GM23338 (cell line): ENCODE measurements at regions not wholly inside any gene's neighbourhood (a gene's known extent, or its start where the extent isn't known, plus 50 kb on each side); places are given as distances from the start of the nearest gene placed in this dataset.

Experiments
- ATAC-seq: fragments of 200-7000 bp; cut with Tn5 transposase; 3 replicates; pipeline ENCODE4 v1.9.1; 2020
- DNase-seq: peaks from one replicate; pipeline ENCODE4 v3.0.0-alpha.2; 2015; ENCODE audit warnings: low spot score
- H2AFZ ChIP-seq: fragments of 200-600 bp; sonication (generic); 2 replicates; pipeline ENCODE4 v1.8.0; 2016; ENCODE audit warnings: antibody characterized with exemption, mild to moderate bottlenecking, moderate library complexity
- H3F3A ChIP-seq: fragments of 200-600 bp; sonication (generic); replicated peaks from 2 replicates; pipeline ENCODE4 v1.8.0; 2017; ENCODE audit warnings: antibody characterized with exemption, mixed run types, low read depth
- H3K27ac ChIP-seq: fragments of 200-600 bp; sonication (generic); 2 replicates; pipeline ENCODE4 v1.6.1; 2016; ENCODE audit warnings: low read depth
- H3K27me3 ChIP-seq: fragments of 200-600 bp; sonication (generic); 2 replicates; pipeline ENCODE4 v1.8.0; 2016; ENCODE audit warnings: mild to moderate bottlenecking, mixed run types, moderate library complexity; ENCODE audit not compliant: insufficient read depth
- H3K36me3 ChIP-seq: fragments of 200-600 bp; sonication (generic); 2 replicates; pipeline ENCODE4 v1.8.0; 2016; ENCODE audit warnings: mild to moderate bottlenecking; ENCODE audit not compliant: insufficient read depth
- H3K4me1 ChIP-seq: fragments of 200-600 bp; sonication (generic); 2 replicates; pipeline ENCODE4 v1.8.0; 2016; ENCODE audit warnings: mild to moderate bottlenecking, moderate library complexity; ENCODE audit not compliant: insufficient read depth
- H3K4me2 ChIP-seq: fragments of 200-600 bp; sonication (generic); 2 replicates; pipeline ENCODE4 v1.7.1; 2017; ENCODE audit warnings: mixed run types
- H3K4me3 ChIP-seq: fragments of 200-600 bp; sonication (generic); 2 replicates; pipeline ENCODE4 v1.6.1; 2016; ENCODE audit warnings: mixed run types
- H3K79me2 ChIP-seq: fragments of 200-600 bp; sonication (generic); replicated peaks from 2 replicates; pipeline ENCODE4 v1.8.0; 2017; ENCODE audit warnings: mild to moderate bottlenecking; ENCODE audit not compliant: insufficient read depth
- H3K9me2 ChIP-seq: fragments of 200-600 bp; sonication (generic); 2 replicates; pipeline ENCODE4 v1.8.0; 2017; ENCODE audit not compliant: insufficient read depth
- H4K20me1 ChIP-seq: fragments of 200-600 bp; sonication (generic); replicated peaks from 2 replicates; pipeline ENCODE4 v1.8.0; 2017; ENCODE audit warnings: mild to moderate bottlenecking; ENCODE audit not compliant: insufficient read depth
- H3K27ac Mint-ChIP-seq: 2 replicates; pipeline ENCODE4 v1.8.0; 2020; ENCODE audit warnings: inconsistent platforms, mild to moderate bottlenecking, moderate library complexity, mixed read lengths
- H3K27me3 Mint-ChIP-seq: 3 replicates; pipeline ENCODE4 v1.8.0; 2022; ENCODE audit warnings: low read depth, mild to moderate bottlenecking, moderate library complexity, mixed read lengths, inconsistent platforms; ENCODE audit not compliant: insufficient read depth, poor library complexity
- H3K36me3 Mint-ChIP-seq: 3 replicates; pipeline ENCODE4 v1.8.0; 2021; ENCODE audit warnings: low read depth, mild to moderate bottlenecking, inconsistent platforms, moderate library complexity, mixed read lengths
- H3K4me1 Mint-ChIP-seq: 3 replicates; pipeline ENCODE4 v1.8.0; 2020; ENCODE audit warnings: mild to moderate bottlenecking, inconsistent platforms, mixed read lengths
- H3K4me3 Mint-ChIP-seq: 3 replicates; pipeline ENCODE4 v1.8.0; 2021; ENCODE audit warnings: moderate library complexity, mild to moderate bottlenecking, inconsistent platforms, mixed read lengths
- H3K9me3 Mint-ChIP-seq: 3 replicates; pipeline ENCODE4 v1.8.0; 2020; ENCODE audit warnings: moderate library complexity, mild to moderate bottlenecking, inconsistent platforms, mixed read lengths
- EZH2phosphoT487 ChIP-seq: fragments of 200-600 bp; sonication (generic); IDR thresholded peaks from one replicate; pipeline ENCODE4 v1.8.1; 2018; ENCODE audit warnings: antibody characterized with exemption; ENCODE audit not compliant: unreplicated experiment
- JUNB ChIP-seq: IDR thresholded peaks from one replicate; pipeline ENCODE4 v1.6.1; 2016; ENCODE audit warnings: antibody characterized with exemption; ENCODE audit not compliant: unreplicated experiment
- NANOG ChIP-seq: IDR thresholded peaks from 2 replicates; pipeline ENCODE4 v1.6.1; 2016; ENCODE audit warnings: antibody characterized with exemption, borderline replicate concordance
- POLR2AphosphoS5 ChIP-seq: IDR thresholded peaks from 2 replicates; pipeline ENCODE4 v1.6.1; 2016; ENCODE audit warnings: antibody characterized with exemption, low read depth
- STAT1 ChIP-seq: IDR thresholded peaks from one replicate; pipeline ENCODE4 v1.6.1; 2016; ENCODE audit warnings: antibody characterized with exemption; ENCODE audit not compliant: unreplicated experiment
- ZNF114 ChIP-seq: fragments of 250-450 bp; sonication (Bioruptor Pico); IDR thresholded peaks from 2 replicates; pipeline ENCODE4 v1.5.0; 2020; ENCODE audit warnings: mild to moderate bottlenecking, moderate library complexity
- ZNF331 ChIP-seq: fragments of 250-450 bp; sonication (Bioruptor Pico); IDR thresholded peaks from 2 replicates; pipeline ENCODE4 v1.5.0; 2020; ENCODE audit warnings: low read depth, mild to moderate bottlenecking, moderate library complexity
- ZNF462 ChIP-seq: fragments of 250-450 bp; sonication (Bioruptor Pico); IDR thresholded peaks from 2 replicates; pipeline ENCODE4 v1.5.0; 2020; ENCODE audit warnings: mild to moderate bottlenecking, moderate library complexity
- TF ChIP-seq, protein P1 (sequence below), 2 experiments: fragments of 200-600 bp in 1 of 2; sonication (generic) in 1 of 2; conservative IDR thresholded peaks; 2 replicates each; pipeline versions ENCODE4 v1.5.1 to v1.6.1; 2016 to 2017; ENCODE audit warnings: antibody characterized with exemption in 2 of 2, low read depth in 2 of 2, mild to moderate bottlenecking in 2 of 2, moderate library complexity in 1 of 2
- TF ChIP-seq, protein P2 (sequence below): IDR thresholded peaks from one replicate; pipeline ENCODE4 v1.6.1; 2018; ENCODE audit warnings: antibody characterized with exemption; ENCODE audit not compliant: unreplicated experiment

- TF ChIP-seq ZNF462 (CRISPR knock-in tag) (no peak), POLR2AphosphoS5 (no peak), ZNF114 (CRISPR knock-in tag) (no peak), NANOG (no peak), ZNF331 (CRISPR knock-in tag) (no peak)
- TF ChIP-seq, protein P1, sequence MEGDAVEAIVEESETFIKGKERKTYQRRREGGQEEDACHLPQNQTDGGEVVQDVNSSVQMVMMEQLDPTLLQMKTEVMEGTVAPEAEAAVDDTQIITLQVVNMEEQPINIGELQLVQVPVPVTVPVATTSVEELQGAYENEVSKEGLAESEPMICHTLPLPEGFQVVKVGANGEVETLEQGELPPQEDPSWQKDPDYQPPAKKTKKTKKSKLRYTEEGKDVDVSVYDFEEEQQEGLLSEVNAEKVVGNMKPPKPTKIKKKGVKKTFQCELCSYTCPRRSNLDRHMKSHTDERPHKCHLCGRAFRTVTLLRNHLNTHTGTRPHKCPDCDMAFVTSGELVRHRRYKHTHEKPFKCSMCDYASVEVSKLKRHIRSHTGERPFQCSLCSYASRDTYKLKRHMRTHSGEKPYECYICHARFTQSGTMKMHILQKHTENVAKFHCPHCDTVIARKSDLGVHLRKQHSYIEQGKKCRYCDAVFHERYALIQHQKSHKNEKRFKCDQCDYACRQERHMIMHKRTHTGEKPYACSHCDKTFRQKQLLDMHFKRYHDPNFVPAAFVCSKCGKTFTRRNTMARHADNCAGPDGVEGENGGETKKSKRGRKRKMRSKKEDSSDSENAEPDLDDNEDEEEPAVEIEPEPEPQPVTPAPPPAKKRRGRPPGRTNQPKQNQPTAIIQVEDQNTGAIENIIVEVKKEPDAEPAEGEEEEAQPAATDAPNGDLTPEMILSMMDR (conservative IDR thresholded peaks at IDR 0.05; ENCODE audit: low read depth in 2 of 2), result no peak
Observed at GRCh38 chr4:126737899-126738526, 894.7 kb upstream of the INTU start (continued).

- no peak overlapping the region for H3K4me3 Mint-ChIP-seq
- Histone ChIP-seq H3K27ac (no peak overlapping the region), H2AFZ (no peak overlapping the region), H3K4me2 (no peak overlapping the region), H3K4me1 (no peaks in the 10 kb centered on the region), H3K9me2 (peaks cover 3% of the 10 kb centered on the region; the same call in 1 of the 2 replicates), H3K27me3 (no peaks in the 10 kb centered on the region), H3F3A (no peaks in the 10 kb centered on the region), H4K20me1 (no peaks in the 10 kb centered on the region), H3K4me3 (no peak overlapping the region), H3K36me3 (no peaks in the 10 kb centered on the region), H3K79me2 (no peaks in the 10 kb centered on the region)
- DNase-seq (no peak), ATAC-seq (no peak)
- no peaks in the 10 kb centered on the region for H3K4me1 Mint-ChIP-seq
- H3K27ac Mint-ChIP-seq, result no peak overlapping the region
- H3K27me3 Mint-ChIP-seq, result no peaks in the 10 kb centered on the region
- H3K9me3 Mint-ChIP-seq, result no peaks in the 10 kb centered on the region; the same call in 2 of the 3 replicates
- H3K36me3 Mint-ChIP-seq, result no peaks in the 10 kb centered on the region
- TF ChIP-seq NANOG, result no peak
- no peak for TF ChIP-seq STAT1
- no peak for TF ChIP-seq ZNF331 (CRISPR knock-in tag)
- TF ChIP-seq EZH2phosphoT487, result no peak
- TF ChIP-seq, protein P2, sequence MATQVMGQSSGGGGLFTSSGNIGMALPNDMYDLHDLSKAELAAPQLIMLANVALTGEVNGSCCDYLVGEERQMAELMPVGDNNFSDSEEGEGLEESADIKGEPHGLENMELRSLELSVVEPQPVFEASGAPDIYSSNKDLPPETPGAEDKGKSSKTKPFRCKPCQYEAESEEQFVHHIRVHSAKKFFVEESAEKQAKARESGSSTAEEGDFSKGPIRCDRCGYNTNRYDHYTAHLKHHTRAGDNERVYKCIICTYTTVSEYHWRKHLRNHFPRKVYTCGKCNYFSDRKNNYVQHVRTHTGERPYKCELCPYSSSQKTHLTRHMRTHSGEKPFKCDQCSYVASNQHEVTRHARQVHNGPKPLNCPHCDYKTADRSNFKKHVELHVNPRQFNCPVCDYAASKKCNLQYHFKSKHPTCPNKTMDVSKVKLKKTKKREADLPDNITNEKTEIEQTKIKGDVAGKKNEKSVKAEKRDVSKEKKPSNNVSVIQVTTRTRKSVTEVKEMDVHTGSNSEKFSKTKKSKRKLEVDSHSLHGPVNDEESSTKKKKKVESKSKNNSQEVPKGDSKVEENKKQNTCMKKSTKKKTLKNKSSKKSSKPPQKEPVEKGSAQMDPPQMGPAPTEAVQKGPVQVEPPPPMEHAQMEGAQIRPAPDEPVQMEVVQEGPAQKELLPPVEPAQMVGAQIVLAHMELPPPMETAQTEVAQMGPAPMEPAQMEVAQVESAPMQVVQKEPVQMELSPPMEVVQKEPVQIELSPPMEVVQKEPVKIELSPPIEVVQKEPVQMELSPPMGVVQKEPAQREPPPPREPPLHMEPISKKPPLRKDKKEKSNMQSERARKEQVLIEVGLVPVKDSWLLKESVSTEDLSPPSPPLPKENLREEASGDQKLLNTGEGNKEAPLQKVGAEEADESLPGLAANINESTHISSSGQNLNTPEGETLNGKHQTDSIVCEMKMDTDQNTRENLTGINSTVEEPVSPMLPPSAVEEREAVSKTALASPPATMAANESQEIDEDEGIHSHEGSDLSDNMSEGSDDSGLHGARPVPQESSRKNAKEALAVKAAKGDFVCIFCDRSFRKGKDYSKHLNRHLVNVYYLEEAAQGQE, result no peak
- TF ChIP-seq, protein P1 (conservative IDR thresholded peaks at IDR 0.05; ENCODE audit: low read depth in 2 of 2), result no peak
- no peak for TF ChIP-seq JUNB
Observed at GRCh38 chr4:126738527-126738923, 894.2 kb upstream of the INTU start.
